Heart left ventricle (tissue), 13 donors: ENCODE measurements at regions not wholly inside any gene's neighbourhood (a gene's known extent, or its start where the extent isn't known, plus 50 kb on each side); places are given as distances from the start of the nearest gene placed in this dataset.

Experiments
- CTCF ChIP-seq, 12 donors: fragments of 200-600 bp; sonication (generic) in 4 of 12; IDR thresholded peaks; one replicate each; pipeline versions ENCODE4 v1.5.0 to v1.8.0; 2018 to 2022; ENCODE audit warnings: antibody characterized with exemption in 12 of 12, mild to moderate bottlenecking in 5 of 12
- POLR2A ChIP-seq, 2 donors: fragments of 450-650 bp; IDR thresholded peaks; one replicate each; pipeline ENCODE4 v1.6.1; 2017; ENCODE audit warnings: antibody characterized with exemption in 2 of 2, mild to moderate bottlenecking in 2 of 2, moderate library complexity in 2 of 2
- donor health status: ischemic (EF 13 %, LVEDD 7.1; RV severe dilation, severe dysfunction).
- donor health status: DM: no; HTN: yes; CAD: no.
- donor health status: DM: no; HTN: no; CAD: no.
- donor health status: ischemic (EF 25% LVEDD 6.9; RV normal size, moderate dysfunction).
- donor health status: ischemic (EF 25% LVEDD 5.7; RV mildly dilated, moderate dysfunction).
- donor health status: ischemic (EF 35%, LVEDD 5.7; RV mildly dilated, moderate dysfunction).
- donor health status: nonischemic (EF 11% LVEDD 7.7; RV severe dilation, severe dysfunction).
- donor health status: DM: yes; HTN: yes; CAD: no.
- donor health status: PGD.
- donor health status: ischemic (EF 29% LVEDD 5.4; RV normal size, mild dysfunction).
- donor health status: nonischemic (EF 23%, LVEDD 6.1; RV moderate dilation, normal function).

- TF ChIP-seq POLR2A (IDR thresholded peaks at IDR 0.05) (no peak), CTCF (IDR thresholded peaks at IDR 0.05) (no peak)
Measured at GRCh38 chr11:36870361-36870760, 272.3 kb upstream of the RAG2 start.
